Fibroblast of pulmonary artery (primary cell): ENCODE measurements at regions not wholly inside any gene's neighbourhood (a gene's known extent, or its start where the extent isn't known, plus 50 kb on each side); places are given as distances from the start of the nearest gene placed in this dataset.

ENCODE experiments used
- DNase-seq: peaks from one replicate; pipeline ENCODE4 v3.0.0-alpha.2; 2010; ENCODE audit warnings: low read depth
- H3K4me3 ChIP-seq: replicated peaks from 2 replicates; pipeline ENCODE4 v1.5.1; 2011; ENCODE audit warnings: low read depth, mild to moderate bottlenecking, control low read depth, low read length, moderate library complexity
- TF ChIP-seq, protein P1 (sequence below): IDR thresholded peaks from 2 replicates; pipeline ENCODE4 v1.5.1; 2011; ENCODE audit warnings: mild to moderate bottlenecking, control low read depth, low read length, inconsistent platforms; ENCODE audit errors: missing control alignments

DNA sequence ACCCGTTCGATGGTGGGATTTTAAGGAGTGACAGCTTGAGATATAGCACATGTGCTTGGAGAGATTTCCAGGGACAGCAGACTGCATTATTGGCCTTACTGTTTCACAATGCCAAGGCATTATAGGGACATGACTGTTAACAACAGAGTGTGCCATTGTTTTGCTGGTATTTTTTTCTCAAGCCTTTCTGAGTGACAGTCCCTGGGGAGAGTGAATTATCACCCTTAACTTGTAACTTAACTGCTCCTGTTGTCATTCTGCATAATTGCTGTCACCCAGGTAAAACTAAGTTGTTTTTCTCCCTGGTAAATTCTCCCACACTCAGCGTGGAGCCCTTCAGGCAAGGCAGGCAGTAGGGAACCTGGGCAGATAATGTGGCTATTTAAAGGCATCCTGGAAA is 989.2 kb upstream of the LCORL start:
- no peak overlapping the region for H3K4me3 ChIP-seq
- TF ChIP-seq, protein P1, sequence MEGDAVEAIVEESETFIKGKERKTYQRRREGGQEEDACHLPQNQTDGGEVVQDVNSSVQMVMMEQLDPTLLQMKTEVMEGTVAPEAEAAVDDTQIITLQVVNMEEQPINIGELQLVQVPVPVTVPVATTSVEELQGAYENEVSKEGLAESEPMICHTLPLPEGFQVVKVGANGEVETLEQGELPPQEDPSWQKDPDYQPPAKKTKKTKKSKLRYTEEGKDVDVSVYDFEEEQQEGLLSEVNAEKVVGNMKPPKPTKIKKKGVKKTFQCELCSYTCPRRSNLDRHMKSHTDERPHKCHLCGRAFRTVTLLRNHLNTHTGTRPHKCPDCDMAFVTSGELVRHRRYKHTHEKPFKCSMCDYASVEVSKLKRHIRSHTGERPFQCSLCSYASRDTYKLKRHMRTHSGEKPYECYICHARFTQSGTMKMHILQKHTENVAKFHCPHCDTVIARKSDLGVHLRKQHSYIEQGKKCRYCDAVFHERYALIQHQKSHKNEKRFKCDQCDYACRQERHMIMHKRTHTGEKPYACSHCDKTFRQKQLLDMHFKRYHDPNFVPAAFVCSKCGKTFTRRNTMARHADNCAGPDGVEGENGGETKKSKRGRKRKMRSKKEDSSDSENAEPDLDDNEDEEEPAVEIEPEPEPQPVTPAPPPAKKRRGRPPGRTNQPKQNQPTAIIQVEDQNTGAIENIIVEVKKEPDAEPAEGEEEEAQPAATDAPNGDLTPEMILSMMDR, result no peak
- no peak for DNase-seq

DNA sequence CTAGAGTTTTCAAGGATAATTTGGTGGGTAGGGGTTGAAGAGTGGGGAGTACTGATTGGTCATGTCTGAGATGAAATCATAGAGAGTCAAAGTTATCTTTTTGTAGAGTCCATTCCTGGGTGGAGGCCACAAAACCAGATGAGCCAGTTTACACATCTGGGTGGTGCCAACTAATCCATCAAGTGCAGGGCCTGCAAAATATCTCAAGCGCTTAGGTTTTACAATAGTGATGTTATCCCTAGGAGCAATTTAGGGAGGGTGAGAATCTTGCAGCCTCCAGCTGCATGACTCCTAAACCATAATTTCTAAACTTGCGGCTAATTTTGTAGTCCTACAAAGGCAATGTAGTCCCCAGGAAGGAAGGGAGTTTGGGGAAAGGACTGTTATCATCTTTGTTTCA is 988.3 kb upstream of the LCORL start:
- H3K4me3 ChIP-seq, result no peak overlapping the region
- DNase-seq, result no peak
- TF ChIP-seq, protein P1, result no peak

DNA sequence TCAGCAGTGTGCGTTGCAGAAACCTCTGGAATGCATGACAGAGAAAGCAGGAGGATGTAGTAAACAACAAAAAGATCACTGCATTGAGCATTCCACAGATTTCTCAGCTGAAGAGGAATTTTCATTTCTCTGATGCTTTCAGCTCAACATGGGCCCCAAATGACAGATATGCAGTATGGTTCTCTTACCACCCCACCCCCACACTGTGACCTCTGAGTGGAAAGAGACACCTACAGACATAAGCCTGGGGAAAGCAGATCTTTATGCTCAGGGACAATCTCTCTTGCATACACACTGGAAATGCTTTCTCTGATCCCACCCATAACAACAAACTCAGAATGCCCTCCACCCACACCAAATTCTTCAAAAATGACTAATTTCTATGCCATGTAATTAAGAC is 983.7 kb upstream of the LCORL start:
- peak; percentile 27 for DNase-seq
- TF ChIP-seq, protein P1, result no peak
- no peak overlapping the region for H3K4me3 ChIP-seq

DNA sequence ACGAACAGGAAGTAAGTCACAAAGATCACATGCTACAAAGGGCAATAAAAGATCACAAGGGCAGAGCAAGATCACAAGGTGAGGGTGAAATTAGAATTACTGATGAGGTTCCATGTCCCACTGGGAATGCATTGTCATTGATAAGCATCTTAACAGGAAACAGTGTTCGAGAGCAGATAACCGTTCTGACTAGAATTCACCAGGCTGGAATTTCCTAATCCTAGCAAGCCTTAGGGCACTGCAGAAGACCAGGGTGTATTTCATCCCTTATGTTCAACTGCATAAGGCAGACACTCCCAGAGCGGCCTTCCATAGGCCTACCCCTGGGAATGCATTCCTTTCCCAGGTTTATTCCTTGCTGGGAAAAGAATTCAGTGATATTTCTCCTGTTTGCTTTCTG is 980.6 kb upstream of the LCORL start:
- DNase-seq, result no peak
- H3K4me3 ChIP-seq, result no peak overlapping the region
- TF ChIP-seq, protein P1, result no peak

DNA sequence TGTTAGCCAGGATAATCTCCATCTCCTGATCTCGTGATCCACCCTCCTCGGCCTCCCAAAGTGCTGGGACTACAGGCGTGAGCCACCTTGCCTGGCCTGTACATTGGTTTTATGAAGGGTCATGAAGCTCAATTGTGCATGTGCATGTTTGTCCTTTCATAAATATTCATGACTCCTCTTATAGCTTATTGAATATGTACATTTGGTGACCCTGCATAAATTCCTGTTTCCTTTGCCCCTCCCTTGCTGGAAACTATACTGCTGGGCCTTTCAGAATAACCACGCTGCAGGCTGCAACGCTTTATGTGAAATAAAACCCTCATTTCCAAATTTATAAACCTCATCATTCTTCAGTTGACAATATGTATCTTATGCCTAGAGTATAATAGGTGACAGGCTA is 978.0 kb upstream of the LCORL start:
- TF ChIP-seq, protein P1, result no peak
- no peak for DNase-seq
- H3K4me3 ChIP-seq, result no peak overlapping the region

DNA sequence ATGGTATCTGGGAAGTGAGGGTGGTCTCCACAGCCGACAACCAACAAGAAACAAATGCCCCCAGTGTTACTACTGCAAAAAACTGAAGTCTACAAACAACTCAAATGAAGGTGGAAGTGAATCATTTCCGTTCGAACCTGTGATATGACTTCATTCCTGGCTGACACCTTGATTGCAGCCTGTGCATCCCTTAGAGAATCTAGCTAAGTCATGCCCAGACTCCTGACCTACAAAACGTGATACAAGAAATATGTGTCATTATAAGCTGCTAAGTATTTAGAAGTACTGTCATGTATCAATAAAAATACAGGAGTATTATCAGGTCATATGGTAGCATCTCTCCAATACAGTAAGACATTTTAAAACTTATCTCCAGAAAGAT is 959.7 kb upstream of the LCORL start:
- no peak for DNase-seq
- TF ChIP-seq, protein P1, result no peak
- no peak overlapping the region for H3K4me3 ChIP-seq

DNA sequence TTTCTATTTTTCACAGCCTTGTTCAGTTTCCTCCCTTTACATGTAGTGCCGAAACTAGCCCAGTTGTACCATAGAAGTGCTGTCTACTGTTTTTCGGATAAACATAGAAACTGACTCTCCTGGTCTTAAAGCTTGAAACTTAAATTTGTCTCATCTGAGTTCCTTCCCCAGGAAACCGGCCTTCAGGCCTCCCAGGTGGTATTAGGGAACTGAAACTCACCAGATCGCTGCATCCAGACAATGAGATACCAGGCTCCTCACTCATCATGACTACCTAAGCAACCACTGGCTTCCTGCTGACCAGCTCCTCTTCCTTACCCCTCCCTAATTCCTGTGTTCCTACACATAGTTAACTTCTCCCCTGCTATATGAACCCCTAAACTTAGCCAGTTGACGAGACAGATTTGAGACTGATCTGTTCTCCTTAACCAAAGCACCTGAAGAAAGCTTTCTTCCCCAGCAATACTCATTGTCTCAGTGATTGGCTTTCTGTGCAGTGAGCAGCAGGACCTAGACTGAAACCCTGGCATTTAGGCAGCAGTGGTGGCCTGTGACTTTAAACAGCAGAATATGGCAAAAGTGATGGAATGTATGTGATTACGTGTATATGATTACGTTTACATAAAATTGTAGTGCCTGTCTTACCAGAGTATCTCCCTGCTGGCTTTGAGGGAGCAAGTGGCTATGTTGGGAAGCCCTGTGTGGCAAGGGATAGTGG is 959.1 kb upstream of the LCORL start:
- TF ChIP-seq, protein P1, result no peak
- DNase-seq, result no peak
- H3K4me3 ChIP-seq, result no peak overlapping the region
